Large intestine (tissue), 3 donors: ENCODE measurements at regions not wholly inside any gene's neighbourhood (a gene's known extent, or its start where the extent isn't known, plus 50 kb on each side); places are given as distances from the start of the nearest gene placed in this dataset.

Source experiments
- DNase-seq, 2 donors: peaks; one replicate each; pipeline versions ENCODE4 v3.0.0 to v3.0.0-alpha.2; 2013
- H3K27ac ChIP-seq: one replicate; pipeline ENCODE4 v1.5.1; 2013; ENCODE audit warnings: low read length
- H3K27me3 ChIP-seq: 2 replicates; pipeline ENCODE4 v1.6.1; 2013; ENCODE audit warnings: low read length; ENCODE audit not compliant: control insufficient read depth, insufficient read depth
- H3K36me3 ChIP-seq: 2 replicates; pipeline ENCODE4 v1.6.1; 2013; ENCODE audit warnings: low read length; ENCODE audit not compliant: control insufficient read depth, insufficient read depth
- H3K4me1 ChIP-seq: one replicate; pipeline ENCODE4 v1.6.1; 2013; ENCODE audit warnings: low read length; ENCODE audit not compliant: control insufficient read depth, insufficient read depth
- H3K4me3 ChIP-seq: one replicate; pipeline ENCODE4 v1.5.1; 2013; ENCODE audit warnings: low read length
- H3K9me3 ChIP-seq: one replicate; pipeline ENCODE4 v1.6.1; 2013; ENCODE audit warnings: mild to moderate bottlenecking, low read depth, low read length, moderate library complexity; ENCODE audit not compliant: control insufficient read depth
- WGBS: methylation state at CpG from one replicate; pipeline ENCODE4 v1.1.5; 2013; ENCODE audit warnings: low lambda C conversion rate; ENCODE audit not compliant: insufficient coverage; 5-methylcytosine and 5-hydroxymethylcytosine counted together

- 88% methylated on average over 1 of the region's 1 CpG for WGBS
- H3K4me1 ChIP-seq, result no peaks in the 10 kb centered on the region
- H3K27me3 ChIP-seq, result no peaks in the 10 kb centered on the region
- no peaks in the 10 kb centered on the region for H3K36me3 ChIP-seq
- H3K27ac ChIP-seq, result no peak overlapping the region
- no peak overlapping the region for H3K4me3 ChIP-seq
- DNase-seq, result no peak
- no peaks in the 10 kb centered on the region for H3K9me3 ChIP-seq
These were observed 591.5 kb upstream of the PITX2 start for GRCh38 chr4:111214371-111214770.

- Histone ChIP-seq H3K27ac (no peak overlapping the region), H3K4me1 (no peaks in the 10 kb centered on the region), H3K4me3 (no peak overlapping the region), H3K27me3 (no peaks in the 10 kb centered on the region), H3K9me3 (no peaks in the 10 kb centered on the region), H3K36me3 (no peaks in the 10 kb centered on the region)
- no peak for DNase-seq
These were observed 592.9 kb upstream of the PITX2 start for GRCh38 chr4:111215755-111216154.

GRCh38 chr4:111216791-111217190 is 593.9 kb upstream of the PITX2 start:
- Histone ChIP-seq H3K4me1 (no peaks in the 10 kb centered on the region), H3K4me3 (no peak overlapping the region), H3K27me3 (no peaks in the 10 kb centered on the region), H3K27ac (no peak overlapping the region), H3K9me3 (no peaks in the 10 kb centered on the region), H3K36me3 (no peaks in the 10 kb centered on the region)
- DNase-seq, result no peak

- Histone ChIP-seq H3K9me3 (no peaks in the 10 kb centered on the region), H3K27me3 (no peaks in the 10 kb centered on the region), H3K36me3 (no peaks in the 10 kb centered on the region), H3K4me1 (no peaks in the 10 kb centered on the region), H3K27ac (no peak overlapping the region), H3K4me3 (no peak overlapping the region)
- DNase-seq, result no peak
These were observed 598.5 kb upstream of the PITX2 start for GRCh38 chr4:111221371-111221770.

- WGBS, result no CpG with 5 or more reads among the region's 1 CpG
- H3K27ac ChIP-seq, result no peak overlapping the region
- H3K9me3 ChIP-seq, result no peaks in the 10 kb centered on the region
- H3K36me3 ChIP-seq, result no peaks in the 10 kb centered on the region
- H3K27me3 ChIP-seq, result no peaks in the 10 kb centered on the region
- no peak for DNase-seq
- no peaks in the 10 kb centered on the region for H3K4me1 ChIP-seq
- H3K4me3 ChIP-seq, result no peak overlapping the region
These were observed 605.5 kb upstream of the PITX2 start for GRCh38 chr4:111228396-111228795.

- 40% methylated on average over 1 of the region's 1 CpG for WGBS
- Histone ChIP-seq H3K27me3 (no peaks in the 10 kb centered on the region), H3K4me1 (no peaks in the 10 kb centered on the region), H3K9me3 (no peaks in the 10 kb centered on the region), H3K27ac (no peak overlapping the region), H3K36me3 (no peaks in the 10 kb centered on the region), H3K4me3 (no peak overlapping the region)
- DNase-seq, result no peak
These were observed 606.0 kb upstream of the PITX2 start for GRCh38 chr4:111228874-111229273.

GRCh38 chr4:111230265-111230664 is 607.4 kb upstream of the PITX2 start:
- no peak for DNase-seq
- WGBS, result 71% methylated on average over 1 of the region's 1 CpG

GRCh38 chr4:111231281-111231680 is 608.4 kb upstream of the PITX2 start:
- Histone ChIP-seq H3K27me3 (no peaks in the 10 kb centered on the region), H3K4me1 (no peaks in the 10 kb centered on the region), H3K27ac (no peak overlapping the region), H3K36me3 (no peaks in the 10 kb centered on the region), H3K4me3 (no peak overlapping the region), H3K9me3 (no peaks in the 10 kb centered on the region)
- DNase-seq, result no peak
- WGBS, result 60% methylated on average over 1 of the region's 4 CpGs

More at GRCh38 chr4:111230265-111230664, 607.4 kb upstream of the PITX2 start:
- Histone ChIP-seq H3K27ac (no peak overlapping the region), H3K4me1 (no peaks in the 10 kb centered on the region), H3K9me3 (no peaks in the 10 kb centered on the region), H3K36me3 (no peaks in the 10 kb centered on the region), H3K4me3 (no peak overlapping the region), H3K27me3 (no peaks in the 10 kb centered on the region)

- Histone ChIP-seq H3K9me3 (no peaks in the 10 kb centered on the region), H3K36me3 (no peaks in the 10 kb centered on the region), H3K27me3 (no peaks in the 10 kb centered on the region), H3K27ac (no peak overlapping the region), H3K4me1 (no peaks in the 10 kb centered on the region), H3K4me3 (no peak overlapping the region)
- no CpG with 5 or more reads among the region's 8 CpGs for WGBS
- DNase-seq, result no peak
These were observed 612.1 kb upstream of the PITX2 start for GRCh38 chr4:111234939-111235338.

- no peak for DNase-seq
- H3K27ac ChIP-seq, result no peak overlapping the region
- no peaks in the 10 kb centered on the region for H3K36me3 ChIP-seq
- H3K4me1 ChIP-seq, result no peaks in the 10 kb centered on the region
- H3K27me3 ChIP-seq, result peaks cover 9% of the 10 kb centered on the region
- H3K4me3 ChIP-seq, result no peak overlapping the region
- no peaks in the 10 kb centered on the region for H3K9me3 ChIP-seq
- WGBS, result no CpG with 5 or more reads among the region's 5 CpGs
These were observed 641.0 kb upstream of the PITX2 start for GRCh38 chr4:111263836-111264235.

GRCh38 chr4:111266937-111267336 is 644.1 kb upstream of the PITX2 start:
- Histone ChIP-seq H3K4me1 (no peaks in the 10 kb centered on the region), H3K27ac (no peak overlapping the region), H3K36me3 (no peaks in the 10 kb centered on the region), H3K9me3 (no peaks in the 10 kb centered on the region), H3K27me3 (peaks cover 9% of the 10 kb centered on the region), H3K4me3 (no peak overlapping the region)
- WGBS, result 67% methylated on average over 1 of the region's 5 CpGs
- no peak for DNase-seq
